GM19025 (cell line): ENCODE measurements at regions not wholly inside any gene's neighbourhood (a gene's known extent, or its start where the extent isn't known, plus 50 kb on each side); places are given as distances from the start of the nearest gene placed in this dataset.
"Not testable (repeated sequence)": the region's sequence is repeated elsewhere in the genome, so short reads cannot be mapped to it uniquely, and the experiment has no call there.

Experiments
- ATAC-seq: cut with Tn5 transposase; IDR thresholded peaks from one replicate; pipeline ENCODE4 v1.9.1; 2021; ENCODE audit warnings: mild to moderate bottlenecking, low read depth, moderate library complexity; ENCODE audit not compliant: unreplicated experiment

DNA sequence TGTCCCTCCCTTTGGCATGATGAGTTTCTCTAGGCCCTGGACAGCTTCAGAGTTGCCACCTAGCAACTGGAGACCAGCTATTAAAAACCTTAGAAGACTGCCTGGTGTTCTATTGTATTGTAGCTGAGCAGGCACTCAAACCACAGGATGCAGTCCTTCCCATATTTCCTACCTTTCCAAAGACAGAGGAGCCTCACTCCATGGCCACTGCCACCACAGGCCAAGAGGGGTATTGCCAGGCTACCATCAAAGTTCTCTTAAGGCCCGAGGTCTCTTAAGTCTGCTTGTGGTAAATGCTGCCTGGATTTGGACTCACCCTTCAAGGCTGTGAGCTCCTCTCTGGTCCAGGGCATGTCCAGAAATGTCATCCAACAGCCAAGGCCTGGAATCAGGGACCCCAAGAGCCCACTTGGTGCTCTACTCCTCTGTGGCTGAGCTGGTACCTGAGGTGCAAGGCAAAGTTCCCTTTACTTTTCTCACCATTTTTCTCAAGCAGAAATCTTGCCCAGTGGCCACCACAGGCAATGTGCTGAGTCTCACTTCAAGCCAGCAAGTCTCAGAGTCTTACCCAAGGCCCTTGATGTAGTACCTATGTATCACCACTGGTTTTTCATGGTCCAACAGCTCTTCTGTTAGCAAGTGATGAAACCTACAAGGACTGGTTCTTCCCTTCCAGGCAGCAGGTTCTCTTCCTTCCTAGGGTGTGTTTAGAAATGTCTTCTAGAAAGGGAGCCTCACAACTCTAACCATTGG, 269.4 kb downstream of the AMY1C start:
- ATAC-seq = no peak

GRCh38 chr1:104019675-104020049, 270.0 kb downstream of the AMY1C start:
- no peak for ATAC-seq

DNA sequence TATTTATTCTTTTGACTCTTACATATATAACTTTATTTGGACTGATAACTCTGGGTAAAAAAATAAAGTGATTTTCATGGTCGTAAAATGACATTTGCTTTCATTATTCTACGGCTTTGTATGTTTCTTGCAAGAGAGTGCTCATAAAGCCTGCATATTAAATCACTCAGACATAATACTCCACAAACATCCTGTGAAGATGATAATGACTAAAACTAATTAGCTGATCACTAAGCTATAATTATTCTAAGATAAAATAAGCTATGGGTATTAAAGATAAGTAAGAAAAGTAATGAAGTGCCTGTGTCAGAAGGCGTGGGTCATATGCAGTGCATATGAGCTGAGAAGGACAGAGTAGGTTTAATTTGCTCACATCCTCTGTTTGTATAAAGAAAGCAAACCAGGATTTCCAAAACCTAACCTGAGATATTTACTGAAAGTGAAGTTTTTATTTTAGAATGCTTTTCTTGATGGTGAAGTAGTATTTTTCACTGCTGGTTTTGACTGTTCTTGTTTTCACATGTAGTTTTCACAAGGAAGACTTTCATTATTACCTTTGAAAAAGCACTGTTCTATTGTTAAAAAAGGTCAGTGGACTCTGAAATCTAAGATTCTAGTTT, 278.8 kb downstream of the AMY1C start:
- ATAC-seq = no peak

GRCh38 chr1:104029456-104029970, 279.8 kb downstream of the AMY1C start:
- ATAC-seq = no peak

DNA sequence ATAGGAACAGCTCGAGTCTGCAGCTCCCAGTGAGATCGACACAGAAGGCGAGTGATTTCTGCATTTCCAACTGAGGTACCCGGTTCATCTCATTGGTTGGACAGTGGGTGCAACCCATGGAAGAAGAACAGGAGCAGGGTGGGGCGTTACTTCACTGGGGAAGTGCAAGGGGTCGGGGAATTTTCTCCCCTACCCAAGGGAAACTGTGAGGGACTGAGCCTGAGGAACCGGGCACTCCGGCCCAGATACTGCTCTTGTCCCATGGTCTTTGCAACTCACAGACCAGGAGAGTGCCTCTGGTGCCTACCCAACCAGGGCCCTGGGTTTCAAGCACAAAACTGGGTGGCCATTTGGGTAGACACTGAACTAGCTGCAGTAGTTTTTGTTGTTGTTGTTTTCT, 307.1 kb downstream of the AMY1C start:
- ATAC-seq = no peak

DNA sequence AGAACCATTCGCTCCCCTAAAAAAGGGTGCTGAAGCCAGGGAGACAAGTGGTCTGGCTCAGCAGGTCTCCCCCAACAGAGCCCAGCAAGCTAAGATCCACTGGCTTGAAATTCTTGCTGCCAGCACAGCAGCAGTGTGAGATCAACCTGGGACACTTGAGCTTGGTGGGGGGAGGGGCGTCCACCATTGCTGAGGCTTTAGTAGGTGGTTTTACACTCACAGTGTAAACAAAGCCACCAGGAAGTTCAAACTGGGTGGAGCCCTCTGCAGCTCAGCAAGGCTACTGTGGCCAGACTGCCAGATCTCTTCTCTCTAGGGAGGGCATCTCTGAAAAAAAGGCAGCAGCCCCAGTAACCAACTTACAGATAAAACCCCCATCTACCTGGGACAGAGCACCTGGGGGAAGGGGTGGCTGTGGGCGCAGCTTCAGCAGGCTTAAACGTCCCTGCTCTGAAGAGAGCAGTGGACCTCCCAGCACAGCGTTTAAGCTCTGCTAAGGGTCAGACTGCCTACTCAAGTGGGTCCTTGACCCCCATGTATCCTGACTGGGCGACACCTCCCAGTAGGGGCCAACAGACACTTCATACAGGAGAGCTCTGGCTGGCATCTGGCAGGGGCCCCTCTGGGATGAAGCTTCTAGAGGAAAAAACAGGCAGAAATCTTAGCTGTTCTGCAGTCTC, 307.7 kb downstream of the AMY1C start:
- ATAC-seq = not testable (repeated sequence)

DNA sequence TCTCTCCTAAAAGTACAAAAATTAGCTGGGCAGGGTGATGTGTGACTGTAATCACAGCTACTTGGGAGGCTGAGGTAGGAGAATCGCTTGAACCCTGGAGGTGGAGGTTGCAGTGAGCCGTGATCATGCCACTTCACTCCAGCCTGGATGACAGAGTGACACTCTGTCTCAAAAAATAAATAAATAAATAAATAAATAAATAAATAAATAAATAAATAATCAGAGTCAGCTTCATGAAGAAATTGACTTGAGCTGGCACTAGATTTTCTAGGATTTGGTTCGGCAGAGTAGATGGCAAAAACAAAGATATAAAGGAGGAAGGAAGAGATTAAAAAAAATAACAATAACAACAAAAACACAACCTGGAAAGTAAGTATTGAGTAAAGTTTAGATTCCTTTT, 311.9 kb downstream of the AMY1C start:
- not testable (repeated sequence) for ATAC-seq

- ATAC-seq = no peak
These were observed 314.7 kb downstream of the AMY1C start for GRCh38 chr1:104064399-104064798.

DNA sequence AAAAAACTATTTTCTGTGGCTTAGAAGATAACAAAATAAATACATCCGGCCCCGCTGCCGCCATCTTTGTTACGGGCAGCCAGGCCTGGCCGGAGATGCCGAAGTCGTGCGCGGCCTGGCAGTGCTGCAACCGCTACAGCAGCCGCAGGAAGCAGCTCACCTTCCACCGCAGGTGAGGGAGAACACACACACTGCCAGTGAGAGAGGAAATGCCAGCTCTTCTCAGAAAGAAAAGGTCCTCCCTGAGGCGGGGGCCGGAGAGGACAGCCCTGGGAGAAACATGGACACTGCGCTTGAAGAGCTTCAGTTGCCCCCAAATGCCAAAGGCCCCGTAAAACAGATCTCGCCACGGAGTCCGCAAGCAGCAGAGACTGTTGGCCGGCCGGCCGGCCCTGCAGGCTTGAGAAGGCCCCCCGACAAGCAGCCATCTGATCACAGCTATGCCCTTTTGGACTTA, 323.2 kb downstream of the AMY1C start:
- ATAC-seq = no peak

DNA sequence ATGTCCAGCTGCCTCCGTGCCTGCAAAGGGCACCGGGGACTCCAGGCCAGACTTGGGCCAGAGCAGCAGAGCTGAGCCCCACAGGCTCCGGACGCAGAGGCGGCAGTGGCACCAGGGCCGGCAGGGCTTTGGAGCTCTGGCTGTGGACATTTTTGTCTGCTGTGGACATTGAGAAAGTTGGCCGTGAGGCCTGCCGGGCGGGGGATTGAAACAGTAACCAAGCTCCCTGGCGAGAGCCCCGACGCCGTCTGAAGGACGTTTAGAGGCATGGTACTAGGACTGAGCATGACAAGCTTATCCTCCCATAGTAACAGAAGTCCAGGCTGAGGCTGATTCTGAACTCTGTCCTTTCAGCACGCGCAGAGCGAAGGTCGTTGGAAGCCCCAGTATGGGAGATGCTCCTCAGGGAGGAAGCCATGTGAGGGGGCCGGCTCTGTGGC, 323.8 kb downstream of the AMY1C start:
- no peak for ATAC-seq

GRCh38 chr1:104082221-104082620, 332.5 kb downstream of the AMY1C start:
- no peak for ATAC-seq

GRCh38 chr1:104084380-104084779, 334.7 kb downstream of the AMY1C start:
- ATAC-seq = no peak

DNA sequence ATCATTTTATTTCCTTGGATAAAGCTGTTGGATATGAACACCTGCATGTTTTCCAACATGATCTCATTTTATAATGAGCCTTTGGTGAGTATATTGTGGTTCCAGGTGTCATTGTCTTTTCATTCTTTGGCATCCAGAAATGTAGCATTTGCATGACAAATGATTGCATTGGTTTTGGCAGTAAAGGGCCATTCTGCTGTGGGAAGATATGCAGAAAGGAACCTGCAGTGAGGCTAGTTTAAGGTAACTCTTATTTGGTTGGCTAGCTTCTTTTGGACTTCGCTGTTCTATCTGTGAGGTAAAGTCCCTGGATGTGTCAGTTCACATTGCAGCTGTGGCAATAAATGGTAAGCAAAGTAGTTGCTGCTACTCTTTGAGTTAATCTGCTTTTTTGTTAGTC, 343.0 kb downstream of the AMY1C start:
- no peak for ATAC-seq

- no peak for ATAC-seq
These were observed 349.1 kb downstream of the AMY1C start for GRCh38 chr1:104098837-104099236.

DNA sequence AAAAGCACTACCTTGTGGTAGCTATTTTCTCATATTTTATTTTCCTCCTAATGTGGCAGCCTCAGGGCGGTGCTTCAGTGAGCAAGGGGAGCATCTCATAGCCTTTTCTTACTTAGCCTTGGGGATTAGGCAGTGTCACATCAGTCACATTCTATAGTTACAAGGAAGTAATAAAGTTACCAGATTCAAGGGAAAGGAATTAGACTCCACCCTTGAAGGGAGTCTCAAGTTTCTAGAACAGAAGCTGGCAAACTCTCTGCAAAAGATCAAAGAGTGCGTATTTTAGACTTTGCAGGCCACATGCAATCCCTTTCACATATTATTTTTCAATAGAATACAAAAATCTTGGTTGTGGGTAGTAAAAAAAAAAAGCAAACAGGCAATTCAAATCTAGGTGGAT, 350.4 kb downstream of the AMY1C start:
- ATAC-seq = no peak

DNA sequence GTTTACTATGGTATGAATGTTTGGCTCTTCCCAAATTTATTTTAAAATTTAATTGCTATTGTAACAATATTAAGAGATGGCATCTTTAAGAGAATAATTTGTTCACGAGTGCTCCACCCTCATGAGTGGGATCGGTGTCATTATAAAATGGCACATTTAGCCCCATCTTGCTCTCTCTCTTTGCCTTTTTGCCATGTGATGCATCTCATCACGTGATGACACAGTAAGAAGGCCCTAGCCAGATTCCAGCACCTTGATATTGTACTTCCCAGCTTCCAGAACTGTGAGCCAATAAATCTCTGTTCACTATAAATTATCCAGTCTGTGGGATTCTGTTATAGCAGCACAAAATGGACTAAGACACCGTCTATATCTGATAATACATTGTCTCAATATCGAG, 355.8 kb downstream of the AMY1C start:
- no peak for ATAC-seq

GRCh38 chr1:104120525-104120924, 370.8 kb downstream of the AMY1C start:
- ATAC-seq = no peak

DNA sequence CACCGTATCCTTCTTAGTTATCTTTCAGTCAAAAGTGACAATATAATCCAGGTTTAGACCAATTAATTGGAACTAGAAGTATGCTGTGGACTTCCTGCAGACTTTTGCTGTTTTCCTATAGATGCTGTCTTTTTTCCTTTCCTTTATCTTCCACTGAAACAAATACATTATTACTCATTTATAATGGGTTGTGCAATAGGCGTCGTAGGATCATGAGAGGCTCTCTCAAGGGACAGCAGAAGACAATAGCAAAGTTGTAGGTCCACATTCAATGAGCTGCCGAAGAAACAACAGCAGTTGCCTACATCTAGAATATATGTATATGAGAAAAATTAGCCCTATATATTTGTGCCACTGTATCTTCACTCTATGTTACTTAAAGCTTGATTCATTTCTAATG, 371.6 kb downstream of the AMY1C start:
- ATAC-seq = no peak

- no peak for ATAC-seq
These were observed 375.6 kb downstream of the AMY1C start for GRCh38 chr1:104125266-104125665.

DNA sequence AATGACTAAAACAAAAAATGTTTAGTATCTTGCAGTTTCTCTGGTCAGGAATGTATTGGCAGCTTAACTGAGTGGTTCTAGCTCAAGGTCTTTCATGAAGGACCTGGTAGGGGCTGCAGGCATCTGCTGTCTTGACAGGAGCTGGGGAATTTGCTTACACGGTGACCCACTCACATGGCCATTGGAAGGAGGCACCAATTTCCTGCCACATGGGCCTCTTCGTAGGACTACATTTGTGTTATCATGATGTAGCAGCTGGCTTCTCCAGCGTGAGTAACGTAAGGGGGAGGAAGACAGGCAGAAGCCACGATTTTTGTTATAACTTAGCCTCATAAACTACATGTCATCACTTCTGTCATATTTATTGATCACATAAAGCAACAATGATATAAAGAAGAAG, 376.3 kb downstream of the AMY1C start:
- no peak for ATAC-seq

DNA sequence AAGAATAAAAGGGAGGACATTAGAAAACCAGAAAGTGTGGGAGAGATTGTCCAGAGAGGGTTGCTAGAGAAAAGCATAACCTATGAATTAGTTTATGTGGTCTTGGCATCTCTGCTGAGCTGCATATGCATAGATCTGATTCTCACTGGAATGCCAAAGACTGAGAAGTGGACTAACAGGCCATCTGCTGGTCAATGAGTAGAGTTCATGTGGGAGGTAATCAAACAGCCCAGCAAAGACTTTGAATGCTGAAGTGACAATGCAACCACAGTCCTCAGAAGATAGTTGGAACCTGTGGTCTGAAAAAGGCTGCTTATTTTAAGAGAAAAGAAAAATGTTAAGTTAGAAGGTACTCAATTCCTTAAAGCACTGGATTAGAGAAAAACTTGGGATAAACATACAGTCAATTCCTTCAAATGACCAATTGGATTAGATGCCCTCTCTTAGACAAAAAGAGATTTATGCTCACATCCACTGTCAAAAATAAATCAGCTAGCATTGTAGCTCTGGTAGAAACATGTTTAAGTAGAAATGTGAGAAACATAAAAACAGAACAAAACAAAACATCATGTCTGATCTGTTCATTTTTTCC, 382.8 kb downstream of the AMY1C start:
- ATAC-seq = no peak
